ENCODE measurements at regions not wholly inside any gene's neighbourhood (a gene's known extent, or its start where the extent isn't known, plus 50 kb on each side); places are given as distances from the start of the nearest gene placed in this dataset.

- H3K4me3 ChIP-seq (ENCODE audit: low read length) = no peak overlapping the region
- DNase-seq (ENCODE audit: low read depth) = no peak
- H3K36me3 ChIP-seq (ENCODE audit: control insufficient read depth, insufficient read depth, low read length, severe bottlenecking) = no peaks in the 10 kb centered on the region
- H3K9ac ChIP-seq (ENCODE audit: low read length) = no peak overlapping the region
- H3K27me3 ChIP-seq (replicated peaks; ENCODE audit: control insufficient read depth, insufficient read depth, low read length) = no peaks in the 10 kb centered on the region
- H3K9me3 ChIP-seq (ENCODE audit: control insufficient read depth, low read length) = no peaks in the 10 kb centered on the region
- peaks cover 13% of the 10 kb centered on the region for H3K4me1 ChIP-seq (ENCODE audit: control insufficient read depth, insufficient read depth, low read length)
Observed at GRCh38 chr13:73908809-73909208, 225.4 kb downstream of the KLF12 start.

DNA sequence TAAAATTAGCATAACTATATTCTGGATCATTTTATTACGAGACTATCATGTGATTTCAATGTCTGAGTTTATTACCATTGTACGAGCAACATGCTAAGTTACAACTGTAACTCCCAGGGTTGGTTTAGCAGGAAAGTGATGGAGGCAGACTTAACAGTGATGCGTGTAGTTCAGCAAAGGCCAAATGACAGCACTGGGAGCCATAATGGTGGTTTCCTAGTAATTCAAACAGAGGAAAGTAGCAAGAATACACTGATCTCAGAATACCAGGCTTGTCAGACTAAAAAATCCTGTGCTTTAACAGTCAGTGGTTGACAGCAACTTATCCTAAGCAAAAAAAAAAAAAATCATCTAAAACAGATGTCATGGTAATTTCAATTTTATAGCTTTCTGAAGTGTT lies 229.6 kb downstream of the KLF12 start:
- DNase-seq (ENCODE audit: low read depth) = no peak
- Histone ChIP-seq H3K4me1 (ENCODE audit: control insufficient read depth, insufficient read depth, low read length) (no peaks in the 10 kb centered on the region), H3K4me3 (ENCODE audit: low read length) (no peak overlapping the region), H3K9ac (ENCODE audit: low read length) (no peak overlapping the region), H3K9me3 (ENCODE audit: control insufficient read depth, low read length) (no peaks in the 10 kb centered on the region), H3K36me3 (ENCODE audit: control insufficient read depth, insufficient read depth, low read length, severe bottlenecking) (no peaks in the 10 kb centered on the region), H3K27me3 (replicated peaks; ENCODE audit: control insufficient read depth, insufficient read depth, low read length) (no peaks in the 10 kb centered on the region)

- no peak overlapping the region for H3K4me3 ChIP-seq (ENCODE audit: low read length)
- H3K9ac ChIP-seq (ENCODE audit: low read length) = no peak overlapping the region
- no peaks in the 10 kb centered on the region for H3K36me3 ChIP-seq (ENCODE audit: control insufficient read depth, insufficient read depth, low read length, severe bottlenecking)
- no peaks in the 10 kb centered on the region for H3K27me3 ChIP-seq (replicated peaks; ENCODE audit: control insufficient read depth, insufficient read depth, low read length)
- no peaks in the 10 kb centered on the region for H3K9me3 ChIP-seq (ENCODE audit: control insufficient read depth, low read length)
- H3K4me1 ChIP-seq (ENCODE audit: control insufficient read depth, insufficient read depth, low read length) = no peaks in the 10 kb centered on the region
- DNase-seq (ENCODE audit: low read depth) = no peak
Observed at GRCh38 chr13:73903561-73903960, 230.6 kb downstream of the KLF12 start.

GRCh38 chr13:73902847-73903246 lies 231.4 kb downstream of the KLF12 start:
- H3K9ac ChIP-seq (ENCODE audit: low read length) = no peak overlapping the region
- H3K4me1 ChIP-seq (ENCODE audit: control insufficient read depth, insufficient read depth, low read length) = no peaks in the 10 kb centered on the region
- no peak for DNase-seq (ENCODE audit: low read depth)
- no peaks in the 10 kb centered on the region for H3K36me3 ChIP-seq (ENCODE audit: control insufficient read depth, insufficient read depth, low read length, severe bottlenecking)
- H3K4me3 ChIP-seq (ENCODE audit: low read length) = no peak overlapping the region
- no peaks in the 10 kb centered on the region for H3K9me3 ChIP-seq (ENCODE audit: control insufficient read depth, low read length)
- no peaks in the 10 kb centered on the region for H3K27me3 ChIP-seq (replicated peaks; ENCODE audit: control insufficient read depth, insufficient read depth, low read length)

- Histone ChIP-seq H3K36me3 (ENCODE audit: control insufficient read depth, insufficient read depth, low read length, severe bottlenecking) (no peaks in the 10 kb centered on the region), H3K27me3 (replicated peaks; ENCODE audit: control insufficient read depth, insufficient read depth, low read length) (no peaks in the 10 kb centered on the region), H3K4me3 (ENCODE audit: low read length) (no peak overlapping the region), H3K9me3 (ENCODE audit: control insufficient read depth, low read length) (no peaks in the 10 kb centered on the region), H3K4me1 (ENCODE audit: control insufficient read depth, insufficient read depth, low read length) (no peaks in the 10 kb centered on the region), H3K9ac (ENCODE audit: low read length) (no peak overlapping the region)
- DNase-seq (ENCODE audit: low read depth) = no peak
Observed at GRCh38 chr13:73902296-73902695, 231.9 kb downstream of the KLF12 start.

- H3K9me3 ChIP-seq (ENCODE audit: control insufficient read depth, low read length) = no peaks in the 10 kb centered on the region
- no peaks in the 10 kb centered on the region for H3K4me1 ChIP-seq (ENCODE audit: control insufficient read depth, insufficient read depth, low read length)
- no peaks in the 10 kb centered on the region for H3K27me3 ChIP-seq (replicated peaks; ENCODE audit: control insufficient read depth, insufficient read depth, low read length)
- DNase-seq (ENCODE audit: low read depth) = no peak
- no peak overlapping the region for H3K9ac ChIP-seq (ENCODE audit: low read length)
- H3K36me3 ChIP-seq (ENCODE audit: control insufficient read depth, insufficient read depth, low read length, severe bottlenecking) = no peaks in the 10 kb centered on the region
- H3K4me3 ChIP-seq (ENCODE audit: low read length) = no peak overlapping the region
Observed at GRCh38 chr13:73901324-73902068, 232.7 kb downstream of the KLF12 start.

DNA sequence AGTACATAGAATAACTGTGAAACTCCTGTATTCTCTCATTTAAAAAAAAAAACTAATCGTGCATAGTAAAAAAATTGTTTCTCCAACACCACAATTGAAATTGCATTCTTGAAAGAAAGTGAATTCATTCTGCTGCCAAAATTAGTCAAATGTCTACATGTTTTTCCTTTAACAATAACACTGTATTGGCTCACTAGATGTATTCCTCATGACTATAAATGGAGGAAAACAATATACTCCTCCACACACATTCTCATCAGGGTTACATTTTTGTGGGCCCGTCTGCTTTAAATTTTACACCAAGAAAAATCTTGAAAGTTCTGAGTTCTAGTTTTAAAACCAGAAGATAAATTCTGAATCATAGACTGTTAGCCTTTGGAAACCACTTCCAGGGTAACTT lies 233.6 kb downstream of the KLF12 start:
- no peaks in the 10 kb centered on the region for H3K36me3 ChIP-seq (ENCODE audit: control insufficient read depth, insufficient read depth, low read length, severe bottlenecking)
- no peak overlapping the region for H3K9ac ChIP-seq (ENCODE audit: low read length)
- H3K27me3 ChIP-seq (replicated peaks; ENCODE audit: control insufficient read depth, insufficient read depth, low read length) = no peaks in the 10 kb centered on the region
- H3K4me1 ChIP-seq (ENCODE audit: control insufficient read depth, insufficient read depth, low read length) = no peaks in the 10 kb centered on the region
- no peak overlapping the region for H3K4me3 ChIP-seq (ENCODE audit: low read length)
- H3K9me3 ChIP-seq (ENCODE audit: control insufficient read depth, low read length) = no peaks in the 10 kb centered on the region
- DNase-seq (ENCODE audit: low read depth) = no peak

DNA sequence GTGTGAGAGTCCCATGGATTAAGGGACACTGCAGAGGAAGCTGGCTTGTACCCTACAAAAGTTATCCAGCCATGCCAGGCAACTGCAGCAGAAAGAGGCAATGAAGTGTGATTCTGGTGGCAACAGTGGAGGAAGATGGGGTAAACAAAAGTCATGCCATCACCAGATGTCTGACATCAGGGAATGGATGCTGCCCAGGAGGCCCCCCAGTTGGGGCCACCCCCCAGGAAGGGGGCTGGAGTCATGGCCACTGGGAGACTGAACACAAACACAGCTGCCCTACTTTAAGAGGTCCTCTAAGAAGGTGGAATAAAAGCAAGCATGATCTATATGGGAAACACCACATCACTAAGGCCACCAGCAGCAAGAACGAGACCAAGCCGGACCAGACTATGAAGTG lies 235.3 kb downstream of the KLF12 start:
- no peaks in the 10 kb centered on the region for H3K27me3 ChIP-seq (replicated peaks; ENCODE audit: control insufficient read depth, insufficient read depth, low read length)
- H3K9me3 ChIP-seq (ENCODE audit: control insufficient read depth, low read length) = no peaks in the 10 kb centered on the region
- no peak overlapping the region for H3K4me3 ChIP-seq (ENCODE audit: low read length)
- no peaks in the 10 kb centered on the region for H3K4me1 ChIP-seq (ENCODE audit: control insufficient read depth, insufficient read depth, low read length)
- DNase-seq (ENCODE audit: low read depth) = no peak
- H3K9ac ChIP-seq (ENCODE audit: low read length) = no peak overlapping the region
- H3K36me3 ChIP-seq (ENCODE audit: control insufficient read depth, insufficient read depth, low read length, severe bottlenecking) = no peaks in the 10 kb centered on the region

DNA sequence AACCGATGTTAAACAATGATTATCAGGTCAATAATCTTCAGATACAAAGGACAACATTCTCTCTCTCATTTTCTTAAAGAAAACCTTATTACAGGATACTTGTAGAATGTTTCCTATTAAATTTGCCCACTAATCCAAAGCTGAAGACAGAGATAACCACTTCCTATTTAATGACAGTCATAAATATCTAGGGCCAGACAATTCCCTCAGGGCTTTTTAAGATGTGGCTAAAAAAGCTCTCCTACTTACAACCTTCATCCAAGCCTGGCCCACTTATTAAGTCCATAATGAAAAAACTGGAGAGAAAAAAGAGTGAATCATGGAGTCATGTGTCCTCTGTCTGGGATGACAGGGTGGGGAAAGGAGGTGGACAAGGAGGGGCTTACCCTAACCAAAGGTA lies 235.9 kb downstream of the KLF12 start:
- H3K27me3 ChIP-seq (replicated peaks; ENCODE audit: control insufficient read depth, insufficient read depth, low read length) = no peaks in the 10 kb centered on the region
- no peaks in the 10 kb centered on the region for H3K9me3 ChIP-seq (ENCODE audit: control insufficient read depth, low read length)
- H3K4me3 ChIP-seq (ENCODE audit: low read length) = no peak overlapping the region
- no peaks in the 10 kb centered on the region for H3K36me3 ChIP-seq (ENCODE audit: control insufficient read depth, insufficient read depth, low read length, severe bottlenecking)
- no peak overlapping the region for H3K9ac ChIP-seq (ENCODE audit: low read length)
- H3K4me1 ChIP-seq (ENCODE audit: control insufficient read depth, insufficient read depth, low read length) = no peaks in the 10 kb centered on the region
- no peak for DNase-seq (ENCODE audit: low read depth)

DNA sequence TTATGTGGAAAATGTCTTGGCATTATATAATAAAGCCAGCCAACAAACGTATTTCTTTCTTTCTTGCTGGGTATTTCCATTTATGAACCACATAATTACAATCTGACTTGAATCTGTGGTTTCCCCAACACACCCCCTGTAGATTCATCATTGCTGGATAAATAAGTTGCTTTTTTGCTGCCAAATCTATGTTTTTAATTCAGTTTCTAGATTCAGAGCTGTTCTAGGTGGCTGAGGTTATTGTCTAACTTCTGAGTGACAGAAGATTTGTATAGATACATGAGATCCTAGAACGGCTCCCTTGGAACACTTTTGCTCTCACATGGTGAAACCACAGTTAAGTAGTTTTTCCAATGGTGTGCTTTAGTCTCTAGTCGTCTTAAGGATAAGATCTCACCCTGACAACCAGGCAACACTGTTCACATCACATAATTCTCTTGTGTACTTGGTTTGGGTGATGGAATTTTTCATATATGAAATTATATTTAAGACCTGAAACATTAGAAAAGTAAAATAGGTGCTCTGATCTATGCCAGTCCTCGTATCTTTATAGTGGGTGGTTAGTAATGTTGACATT lies 239.1 kb downstream of the KLF12 start:
- no peaks in the 10 kb centered on the region for H3K27me3 ChIP-seq (replicated peaks; ENCODE audit: control insufficient read depth, insufficient read depth, low read length)
- no peak overlapping the region for H3K9ac ChIP-seq (ENCODE audit: low read length)
- no peaks in the 10 kb centered on the region for H3K36me3 ChIP-seq (ENCODE audit: control insufficient read depth, insufficient read depth, low read length, severe bottlenecking)
- no peak for DNase-seq (ENCODE audit: low read depth)
- H3K4me3 ChIP-seq (ENCODE audit: low read length) = no peak overlapping the region
- H3K9me3 ChIP-seq (ENCODE audit: control insufficient read depth, low read length) = no peaks in the 10 kb centered on the region
- no peaks in the 10 kb centered on the region for H3K4me1 ChIP-seq (ENCODE audit: control insufficient read depth, insufficient read depth, low read length)

DNA sequence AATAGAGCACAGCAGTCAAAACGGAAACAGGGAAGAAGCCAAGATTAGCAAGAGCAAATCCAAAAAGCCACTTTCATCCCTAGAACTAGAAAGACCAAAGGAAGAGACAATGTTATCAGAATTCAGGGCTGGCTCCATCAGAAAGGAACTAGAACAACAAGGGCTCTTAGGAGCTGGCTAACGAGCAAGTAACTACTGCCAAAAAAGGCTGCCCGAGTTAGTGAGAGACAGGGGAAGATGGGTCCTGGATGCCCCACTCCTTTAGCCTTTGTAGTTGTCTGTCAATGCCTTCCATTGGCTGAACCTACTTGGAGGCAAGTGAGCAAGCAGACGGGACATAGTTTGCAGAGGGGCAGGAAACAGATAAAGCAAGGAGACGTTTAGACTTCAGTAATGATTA lies 240.4 kb downstream of the KLF12 start:
- H3K4me1 ChIP-seq (ENCODE audit: control insufficient read depth, insufficient read depth, low read length) = no peaks in the 10 kb centered on the region
- H3K9ac ChIP-seq (ENCODE audit: low read length) = no peak overlapping the region
- no peak for DNase-seq (ENCODE audit: low read depth)
- no peaks in the 10 kb centered on the region for H3K36me3 ChIP-seq (ENCODE audit: control insufficient read depth, insufficient read depth, low read length, severe bottlenecking)
- H3K9me3 ChIP-seq (ENCODE audit: control insufficient read depth, low read length) = no peaks in the 10 kb centered on the region
- H3K4me3 ChIP-seq (ENCODE audit: low read length) = no peak overlapping the region
- H3K27me3 ChIP-seq (replicated peaks; ENCODE audit: control insufficient read depth, insufficient read depth, low read length) = no peaks in the 10 kb centered on the region

DNA sequence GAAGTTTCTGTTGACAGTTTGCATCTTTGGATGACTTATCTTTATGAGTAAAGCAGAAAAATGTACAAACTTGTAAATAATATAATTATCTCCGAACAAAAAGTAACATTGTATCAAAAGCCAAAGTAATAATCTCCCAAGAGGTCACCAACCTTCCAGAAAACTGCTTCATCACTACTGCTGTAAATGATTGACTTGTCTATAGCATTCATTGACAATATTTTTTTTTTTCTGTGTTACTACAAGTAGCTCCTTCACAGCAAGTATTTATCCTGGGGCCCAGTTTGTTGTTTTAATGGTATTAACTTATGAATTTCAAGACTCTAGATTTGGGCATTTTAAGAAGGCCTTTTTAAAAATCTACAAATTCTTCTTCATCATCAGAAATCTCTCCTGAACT lies 242.4 kb downstream of the KLF12 start:
- Histone ChIP-seq H3K4me1 (ENCODE audit: control insufficient read depth, insufficient read depth, low read length) (no peaks in the 10 kb centered on the region), H3K36me3 (ENCODE audit: control insufficient read depth, insufficient read depth, low read length, severe bottlenecking) (no peaks in the 10 kb centered on the region), H3K9ac (ENCODE audit: low read length) (no peak overlapping the region), H3K4me3 (ENCODE audit: low read length) (no peak overlapping the region), H3K9me3 (ENCODE audit: control insufficient read depth, low read length) (no peaks in the 10 kb centered on the region), H3K27me3 (replicated peaks; ENCODE audit: control insufficient read depth, insufficient read depth, low read length) (no peaks in the 10 kb centered on the region)
- no peak for DNase-seq (ENCODE audit: low read depth)
